A549 (cell line): ENCODE measurements at regions not wholly inside any gene's neighbourhood (a gene's known extent, or its start where the extent isn't known, plus 50 kb on each side); places are given as distances from the start of the nearest gene placed in this dataset.

Experiments
- CEBPB ChIP-seq, 2 experiments: fragments of >200 bp in 1 of 2; sonication (Bioruptor Twin) in 1 of 2; formaldehyde crosslinking in 1 of 2; IDR thresholded peaks; 2 replicates each; pipeline ENCODE4 v1.6.1; 2012 to 2016
- EHF ChIP-seq: fragments of 250-450 bp; sonication (Bioruptor Pico); IDR thresholded peaks from 2 replicates; pipeline ENCODE4 v1.5.0; 2020; ENCODE audit warnings: mild to moderate bottlenecking
- EP300 ChIP-seq, 2 experiments: fragments of >200 bp; sonication (Bioruptor Twin); formaldehyde crosslinking; IDR thresholded peaks; 2 replicates in 1 of 2; 3 replicates in 1 of 2; pipeline ENCODE4 v1.6.1; 2016 to 2017
- MAFK ChIP-seq: fragments of 450-650 bp; IDR thresholded peaks from 2 replicates; pipeline ENCODE4 v1.6.1; 2014; ENCODE audit not compliant: partially characterized antibody
- POLR2A ChIP-seq: IDR thresholded peaks from 2 replicates; pipeline ENCODE4 v1.6.1; 2012; ENCODE audit warnings: mild to moderate bottlenecking, low read length
- SREBF2 ChIP-seq: fragments of 450-650 bp; IDR thresholded peaks from 2 replicates; pipeline ENCODE4 v1.6.1; 2014; ENCODE audit warnings: mild to moderate bottlenecking, moderate library complexity
- TP53 ChIP-seq: fragments of 250-450 bp; sonication (Bioruptor Pico); IDR thresholded peaks from 2 replicates; pipeline ENCODE4 v1.5.0; 2021; ENCODE audit warnings: mild to moderate bottlenecking, moderate library complexity
- TF ChIP-seq, protein P1 (sequence below): fragments of >200 bp; sonication (Bioruptor Twin); formaldehyde crosslinking; IDR thresholded peaks from 3 replicates; pipeline ENCODE4 v1.5.1; 2016
- TF ChIP-seq, protein P2 (sequence below): IDR thresholded peaks from 2 replicates; pipeline ENCODE4 v1.6.1; 2012
- TF ChIP-seq, protein P3 (sequence below): IDR thresholded peaks from 2 replicates; pipeline ENCODE4 v1.6.1; 2012

DNA sequence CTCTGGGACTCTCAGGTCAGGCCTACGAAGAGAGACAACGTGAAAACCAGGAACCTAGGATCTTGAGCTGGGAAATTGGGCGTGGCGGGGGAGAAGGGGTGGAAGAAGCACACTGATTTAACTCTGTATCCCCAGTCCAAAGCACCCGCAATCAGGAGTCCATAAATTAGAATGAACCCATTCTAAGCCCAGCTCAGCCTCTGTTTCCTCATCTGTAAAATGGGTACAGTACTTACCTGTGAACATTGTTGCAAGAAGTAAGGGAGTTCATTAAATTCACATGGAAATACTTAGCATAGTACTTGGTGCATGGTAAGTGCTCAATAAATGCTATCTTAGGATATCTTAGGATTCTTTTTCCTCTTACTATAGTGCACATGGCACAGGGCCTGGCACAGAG lies 326.7 kb downstream of the BCOR start:
- TF ChIP-seq, protein P1, sequence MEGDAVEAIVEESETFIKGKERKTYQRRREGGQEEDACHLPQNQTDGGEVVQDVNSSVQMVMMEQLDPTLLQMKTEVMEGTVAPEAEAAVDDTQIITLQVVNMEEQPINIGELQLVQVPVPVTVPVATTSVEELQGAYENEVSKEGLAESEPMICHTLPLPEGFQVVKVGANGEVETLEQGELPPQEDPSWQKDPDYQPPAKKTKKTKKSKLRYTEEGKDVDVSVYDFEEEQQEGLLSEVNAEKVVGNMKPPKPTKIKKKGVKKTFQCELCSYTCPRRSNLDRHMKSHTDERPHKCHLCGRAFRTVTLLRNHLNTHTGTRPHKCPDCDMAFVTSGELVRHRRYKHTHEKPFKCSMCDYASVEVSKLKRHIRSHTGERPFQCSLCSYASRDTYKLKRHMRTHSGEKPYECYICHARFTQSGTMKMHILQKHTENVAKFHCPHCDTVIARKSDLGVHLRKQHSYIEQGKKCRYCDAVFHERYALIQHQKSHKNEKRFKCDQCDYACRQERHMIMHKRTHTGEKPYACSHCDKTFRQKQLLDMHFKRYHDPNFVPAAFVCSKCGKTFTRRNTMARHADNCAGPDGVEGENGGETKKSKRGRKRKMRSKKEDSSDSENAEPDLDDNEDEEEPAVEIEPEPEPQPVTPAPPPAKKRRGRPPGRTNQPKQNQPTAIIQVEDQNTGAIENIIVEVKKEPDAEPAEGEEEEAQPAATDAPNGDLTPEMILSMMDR, result no peak
- TF ChIP-seq EP300 (IDR thresholded peaks at IDR 0.05), result no peak
- no peak for TF ChIP-seq MAFK
- no peak for TF ChIP-seq CEBPB (IDR thresholded peaks at IDR 0.05)
- TF ChIP-seq TP53 (CRISPR knock-in tag), result no peak
- TF ChIP-seq POLR2A, result no peak
- TF ChIP-seq, protein P2, sequence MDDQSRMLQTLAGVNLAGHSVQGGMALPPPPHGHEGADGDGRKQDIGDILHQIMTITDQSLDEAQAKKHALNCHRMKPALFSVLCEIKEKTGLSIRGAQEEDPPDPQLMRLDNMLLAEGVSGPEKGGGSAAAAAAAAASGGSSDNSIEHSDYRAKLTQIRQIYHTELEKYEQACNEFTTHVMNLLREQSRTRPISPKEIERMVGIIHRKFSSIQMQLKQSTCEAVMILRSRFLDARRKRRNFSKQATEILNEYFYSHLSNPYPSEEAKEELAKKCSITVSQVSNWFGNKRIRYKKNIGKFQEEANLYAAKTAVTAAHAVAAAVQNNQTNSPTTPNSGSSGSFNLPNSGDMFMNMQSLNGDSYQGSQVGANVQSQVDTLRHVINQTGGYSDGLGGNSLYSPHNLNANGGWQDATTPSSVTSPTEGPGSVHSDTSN, result no peak
- TF ChIP-seq SREBF2, result no peak
- TF ChIP-seq, protein P3, sequence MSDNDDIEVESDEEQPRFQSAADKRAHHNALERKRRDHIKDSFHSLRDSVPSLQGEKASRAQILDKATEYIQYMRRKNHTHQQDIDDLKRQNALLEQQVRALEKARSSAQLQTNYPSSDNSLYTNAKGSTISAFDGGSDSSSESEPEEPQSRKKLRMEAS, result no peak
- TF ChIP-seq EHF (CRISPR knock-in tag), result no peak
